T-helper 1 cell (primary cell): ENCODE measurements at regions not wholly inside any gene's neighbourhood (a gene's known extent, or its start where the extent isn't known, plus 50 kb on each side); places are given as distances from the start of the nearest gene placed in this dataset.
A peak's percentile ranks its signal among the peaks of the same experiment; 100 is the strongest.

ENCODE experiments used
- DNase-seq, 5 donors: peaks; one replicate each; pipeline ENCODE4 v3.0.0-alpha.2; 2012 to 2020

- DNase-seq: no peak
Measured at GRCh38 chr9:87211669-87212068, 264.4 kb upstream of the GAS1 start.

DNA sequence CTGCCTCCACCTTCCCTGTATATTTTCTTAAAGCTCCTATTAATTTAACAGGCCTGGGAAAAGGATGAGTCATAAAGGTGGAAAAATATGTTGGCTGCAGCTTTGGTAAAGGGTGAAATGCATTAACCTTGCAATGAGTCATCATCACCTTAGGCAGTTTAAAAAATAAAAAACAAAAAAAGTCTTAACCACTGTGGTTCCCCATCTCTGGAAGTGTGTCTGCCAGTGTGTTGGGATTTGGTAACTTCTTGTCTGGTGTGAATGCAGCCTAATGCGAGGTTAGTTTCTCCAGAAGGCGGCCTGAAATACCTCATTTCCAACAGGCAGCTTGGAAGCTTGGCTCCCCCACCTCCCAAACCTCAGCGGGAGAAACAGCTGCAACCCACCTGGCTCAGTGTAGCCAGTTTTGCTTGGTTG is 265.3 kb upstream of the GAS1 start:
- DNase-seq: no peak

GRCh38 chr9:87213948-87214347 is 266.6 kb upstream of the GAS1 start:
- peak in 1 of 5 donors; percentile 12 for DNase-seq

GRCh38 chr9:87214991-87215390 is 267.7 kb upstream of the GAS1 start:
- no peak for DNase-seq

DNA sequence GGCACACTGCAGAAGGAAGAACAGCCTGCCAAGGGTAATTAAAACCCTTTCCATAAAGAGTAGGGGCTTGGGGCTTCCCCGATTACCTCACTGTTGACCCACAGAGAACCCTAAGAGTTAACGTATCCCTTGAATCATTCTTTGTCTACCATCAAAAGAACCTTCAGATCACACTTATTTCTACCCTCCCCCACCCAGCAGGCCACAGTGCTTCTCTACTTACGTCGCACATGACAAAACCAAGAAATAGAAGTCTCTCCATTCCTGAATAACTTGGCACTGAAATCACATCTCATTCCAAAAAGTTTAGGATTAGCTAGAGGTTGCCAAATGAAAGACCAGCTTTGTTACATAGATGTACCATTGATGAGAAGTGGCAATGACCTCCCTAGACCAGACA is 268.7 kb upstream of the GAS1 start:
- DNase-seq: no peak

DNA sequence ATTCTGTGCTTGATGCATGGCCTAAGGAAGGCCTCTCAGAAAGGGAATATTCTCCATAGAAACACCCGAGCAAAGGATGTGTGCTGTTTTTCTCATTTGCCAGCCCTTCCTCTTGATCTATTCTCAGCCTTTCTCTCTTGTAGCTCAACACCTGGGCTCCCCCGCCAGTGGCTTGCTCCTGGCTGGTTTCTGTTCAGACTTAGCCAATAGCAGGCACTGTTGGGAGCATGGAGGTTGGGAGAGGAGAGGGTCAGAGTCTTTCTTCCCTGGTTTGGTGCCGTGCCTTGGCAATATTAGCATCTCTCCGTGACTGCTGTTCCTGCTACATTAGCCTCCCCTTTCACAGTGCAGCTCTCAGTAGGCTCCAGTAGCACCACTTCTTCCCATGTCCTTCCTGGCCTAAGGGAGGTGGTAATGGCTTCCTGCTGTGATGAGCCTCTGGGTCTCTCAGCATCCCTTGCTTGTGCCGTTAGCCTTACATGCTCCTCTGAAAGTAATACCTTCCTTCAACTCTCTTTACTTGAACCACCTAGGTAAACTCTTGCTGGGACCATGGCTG is 269.7 kb upstream of the GAS1 start:
- DNase-seq: no peak

- no peak for DNase-seq
Measured at GRCh38 chr9:87223392-87224246, 274.0 kb upstream of the DAPK1 start.

- DNase-seq: no peak
Measured at GRCh38 chr9:87226896-87227295, 270.8 kb upstream of the DAPK1 start.

- no peak for DNase-seq
Measured at GRCh38 chr9:87227456-87227855, 270.2 kb upstream of the DAPK1 start.

DNA sequence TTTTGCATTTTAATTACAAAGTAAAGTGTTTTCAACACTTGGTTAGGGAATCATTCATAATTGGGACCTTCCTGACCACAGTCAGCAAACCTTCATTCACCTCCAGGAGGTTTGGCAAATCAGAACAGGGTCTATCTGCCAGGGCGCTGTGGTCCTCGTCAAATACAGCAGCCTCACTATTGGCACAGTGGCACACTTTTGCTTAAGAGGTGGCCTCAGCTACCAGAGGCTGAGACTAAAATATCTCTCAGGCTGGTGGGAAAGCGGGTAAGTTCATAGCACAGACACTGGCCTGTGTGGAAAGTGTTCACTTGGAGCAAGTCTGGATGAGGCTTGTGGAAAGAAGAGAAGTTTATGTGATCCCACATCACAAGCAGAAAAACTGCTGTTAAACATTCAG is 268.6 kb upstream of the DAPK1 start:
- DNase-seq: no peak

GRCh38 chr9:87233431-87233830 is 264.2 kb upstream of the DAPK1 start:
- no peak for DNase-seq

- DNase-seq: no peak
Measured at GRCh38 chr9:87233899-87234455, 263.7 kb upstream of the DAPK1 start.

DNA sequence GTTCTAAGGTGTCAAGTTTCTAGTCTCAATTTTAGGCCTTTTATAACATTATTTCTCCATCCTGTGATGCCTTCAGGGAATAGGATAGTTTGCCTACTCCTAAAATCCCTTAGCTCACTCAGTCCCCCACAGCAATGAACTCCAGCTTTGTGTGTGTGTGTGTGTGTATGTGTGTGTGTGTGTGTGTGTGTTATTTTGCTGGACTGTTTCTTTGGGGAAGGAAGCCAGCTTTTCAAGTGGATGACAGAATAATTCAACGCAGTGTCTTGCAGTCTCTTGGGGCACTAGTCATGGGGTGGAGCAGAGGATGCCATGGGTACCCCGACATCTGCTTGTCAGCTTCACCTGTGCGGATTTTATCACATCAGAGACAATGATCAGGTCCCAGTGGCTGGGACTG is 262.8 kb upstream of the DAPK1 start:
- DNase-seq: no peak

GRCh38 chr9:87236546-87236945 is 261.1 kb upstream of the DAPK1 start:
- DNase-seq: no peak

- DNase-seq: no peak
Measured at GRCh38 chr9:87237336-87237735, 260.3 kb upstream of the DAPK1 start.

DNA sequence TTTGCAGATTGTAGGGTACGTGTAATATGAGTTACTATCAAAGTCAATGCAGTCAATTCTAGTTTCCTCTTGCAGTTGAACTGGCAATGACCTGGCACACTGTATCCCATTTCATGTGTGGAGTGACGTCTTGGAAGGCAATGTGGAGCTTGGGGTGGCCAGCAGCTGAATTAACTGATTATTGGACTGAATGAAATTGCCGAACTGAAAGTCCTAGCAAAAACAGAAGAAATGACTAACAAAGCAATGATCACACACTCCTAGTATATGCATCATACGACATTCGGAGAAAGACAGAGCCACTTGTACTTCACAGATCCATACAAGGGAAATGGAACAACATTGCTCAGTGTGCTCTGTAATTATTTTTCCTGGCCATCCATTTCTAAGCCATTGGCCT is 259.1 kb upstream of the DAPK1 start:
- no peak for DNase-seq

DNA sequence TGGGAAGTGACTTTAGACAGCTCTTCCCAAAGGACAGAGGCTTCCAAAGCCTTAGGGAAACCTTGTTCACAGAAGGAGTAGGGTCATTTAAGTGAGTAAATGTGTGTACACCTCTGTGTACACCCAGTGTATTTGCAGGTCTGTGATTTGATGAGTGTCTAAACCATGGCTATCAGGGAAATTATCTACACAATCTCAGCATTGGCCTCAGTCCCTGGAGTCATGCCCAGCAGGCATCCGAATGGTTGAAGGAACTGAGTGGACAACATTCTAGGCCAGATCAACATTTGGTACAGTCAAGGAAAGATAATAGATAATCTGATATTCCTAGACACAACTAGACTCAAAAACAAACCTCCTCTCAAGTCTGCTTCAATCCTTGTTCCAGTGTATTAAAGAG is 258.4 kb upstream of the DAPK1 start:
- no peak for DNase-seq

DNA sequence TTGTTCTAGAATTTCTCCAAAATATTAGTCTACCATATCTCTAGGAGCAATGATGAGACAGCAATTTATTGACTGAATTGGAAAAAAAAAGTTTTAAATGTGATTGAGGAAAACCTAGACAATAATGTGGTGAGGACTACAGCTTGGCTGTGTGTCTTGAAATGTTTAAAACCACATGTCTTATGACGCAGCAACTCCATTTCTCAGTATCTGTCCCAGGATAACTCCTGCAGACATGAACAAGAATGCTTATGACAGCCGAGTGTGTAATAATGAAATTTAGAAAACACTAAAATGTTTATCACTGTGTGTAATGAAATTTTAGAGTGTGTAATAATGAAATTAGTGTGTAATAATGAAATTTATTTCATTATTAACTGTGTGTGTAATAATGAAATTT is 254.1 kb upstream of the DAPK1 start:
- DNase-seq: no peak

DNA sequence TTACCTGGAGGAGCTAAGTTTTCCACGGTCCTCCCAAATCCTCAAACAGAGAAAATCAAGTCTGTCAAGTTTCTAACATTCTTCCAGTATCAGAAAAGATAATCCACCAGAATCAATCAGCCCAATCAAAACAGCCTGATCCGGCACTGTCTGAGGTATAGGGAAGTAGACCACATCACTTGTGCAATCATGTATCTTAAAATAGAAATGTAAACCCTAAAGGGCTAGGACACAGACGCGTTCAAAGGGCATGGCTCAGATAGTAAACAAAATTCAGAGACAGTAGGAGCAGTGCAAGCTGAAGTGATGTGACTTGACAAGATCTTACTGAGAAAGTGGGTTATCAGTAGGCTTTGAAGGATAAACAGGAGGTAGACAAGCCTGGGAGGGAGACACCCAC is 252.4 kb upstream of the DAPK1 start:
- DNase-seq: no peak

- DNase-seq: no peak
Measured at GRCh38 chr9:87247097-87247496, 250.6 kb upstream of the DAPK1 start.

DNA sequence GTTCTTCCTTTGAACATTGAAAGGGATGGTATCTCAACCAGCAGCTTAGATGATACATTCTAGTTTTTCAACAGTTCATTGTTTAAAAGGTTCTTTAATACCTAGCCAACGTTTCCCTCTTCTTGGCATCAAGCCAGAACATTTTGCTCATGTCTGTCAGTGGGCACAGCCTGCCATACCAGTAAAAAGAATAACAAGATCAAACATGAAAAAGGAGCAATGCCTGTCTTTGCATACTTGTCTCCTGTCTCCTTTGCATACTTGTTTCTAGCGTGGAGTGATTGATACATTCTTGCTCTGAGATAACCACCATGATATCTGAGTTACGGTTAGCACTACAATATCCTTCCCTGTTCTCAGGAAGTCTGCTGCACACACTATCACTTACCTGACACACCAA is 248.6 kb upstream of the DAPK1 start:
- DNase-seq: no peak

DNA sequence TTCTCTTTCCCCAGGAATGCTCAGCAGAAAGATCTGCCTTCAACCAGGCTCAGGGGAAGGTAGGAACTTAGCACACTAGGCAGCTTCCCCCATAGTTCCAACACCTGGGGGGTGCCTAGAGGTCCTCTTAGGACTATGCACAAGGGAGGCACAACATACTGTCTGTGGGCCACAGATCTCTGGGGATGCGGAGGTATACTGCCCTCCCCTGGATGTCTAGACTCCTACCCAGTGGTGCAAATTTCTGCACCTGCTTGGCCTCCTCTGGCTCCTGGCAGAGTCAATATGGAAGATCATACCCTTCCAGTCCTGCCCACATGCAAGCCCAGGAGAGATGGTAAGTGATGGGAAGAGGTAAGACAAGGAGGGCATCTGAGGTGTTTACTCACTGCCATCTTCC is 247.5 kb upstream of the DAPK1 start:
- no peak for DNase-seq

DNA sequence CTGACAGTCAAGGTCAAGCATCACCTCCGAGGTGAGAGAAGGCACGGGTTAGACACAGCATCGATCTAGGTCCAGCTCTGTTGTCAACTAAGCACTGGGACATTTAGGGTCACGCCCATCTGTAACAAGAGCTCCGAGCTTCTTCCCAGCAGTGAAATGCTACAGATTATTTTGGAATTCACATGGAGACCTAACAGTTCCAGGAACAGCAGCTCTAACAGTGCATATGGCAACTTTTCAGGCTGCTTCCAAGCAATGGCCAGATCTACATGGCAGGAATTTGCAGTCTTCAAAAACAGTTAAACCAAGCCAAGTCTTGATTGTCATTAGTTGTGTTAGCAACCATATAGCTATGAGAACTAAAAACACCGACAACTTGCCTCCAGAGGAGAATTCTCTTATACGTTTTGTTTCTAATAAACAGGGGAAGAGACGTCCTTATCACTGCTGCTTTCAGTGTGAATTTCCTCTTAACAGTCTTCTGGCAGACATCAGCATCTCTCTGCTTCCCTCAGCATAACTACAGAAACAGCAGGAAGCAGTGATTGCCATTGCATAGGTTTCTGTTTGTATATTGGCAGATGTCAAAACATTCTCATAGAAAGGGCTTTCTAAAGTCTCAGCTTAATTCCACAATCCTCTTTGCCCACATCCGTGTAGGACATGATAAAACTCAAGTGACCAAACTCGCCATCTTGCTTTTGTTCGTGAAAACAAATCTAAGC is 242.1 kb upstream of the DAPK1 start:
- no peak for DNase-seq

GRCh38 chr9:87256973-87257372 is 240.7 kb upstream of the DAPK1 start:
- no peak for DNase-seq
